H1 (cell line): ENCODE measurements at regions not wholly inside any gene's neighbourhood (a gene's known extent, or its start where the extent isn't known, plus 50 kb on each side); places are given as distances from the start of the nearest gene placed in this dataset.

ENCODE experiments used
- EP300 ChIP-seq, 2 experiments: IDR thresholded peaks; 1 replicate in 1 of 2; 2 replicates in 1 of 2; pipeline ENCODE4 v1.6.1; 2011 to 2012; ENCODE audit warnings: low read depth in 2 of 2, low read length in 2 of 2, mild to moderate bottlenecking in 2 of 2, borderline replicate concordance in 1 of 2, inconsistent platforms in 1 of 2, moderate library complexity in 1 of 2
- GTF2F1 ChIP-seq: IDR thresholded peaks from 2 replicates; pipeline ENCODE4 v1.6.1; 2012; ENCODE audit warnings: low read depth, low read length, improper control_type of control experiment, borderline replicate concordance
- HDAC6 ChIP-seq: IDR thresholded peaks from one replicate; pipeline ENCODE4 v1.7.1; 2012; ENCODE audit warnings: low read depth, mild to moderate bottlenecking, inconsistent platforms, low read length, moderate library complexity
- NRF1 ChIP-seq: IDR thresholded peaks from 2 replicates; pipeline ENCODE4 v1.6.1; 2011; ENCODE audit warnings: mild to moderate bottlenecking, low read depth, low read length, improper control_type of control experiment
- POLR2A ChIP-seq, 2 experiments: IDR thresholded peaks; 1 replicate in 1 of 2; 2 replicates in 1 of 2; pipeline ENCODE4 v1.6.1; 2011; ENCODE audit warnings: low read depth in 2 of 2, low read length in 2 of 2, mild to moderate bottlenecking in 2 of 2; ENCODE audit errors: control extremely low read depth in 1 of 2
- TF ChIP-seq, protein P1 (sequence below), 3 experiments: IDR thresholded peaks; 1 replicate in 2 of 3; 2 replicates in 1 of 3; pipeline versions ENCODE4 v1.5.1 to v1.6.1; 2011; ENCODE audit warnings: low read length in 3 of 3, mild to moderate bottlenecking in 3 of 3, inconsistent platforms in 2 of 3, low read depth in 1 of 3, moderate library complexity in 1 of 3; ENCODE audit not compliant: insufficient read depth in 1 of 3; ENCODE audit errors: control extremely low read depth in 1 of 3
- TF ChIP-seq, protein P2 (sequence below): fragments of 300-600 bp; sonication (generic); IDR thresholded peaks from 2 replicates; pipeline ENCODE4 v1.7.1; 2012; ENCODE audit warnings: low read length, moderate library complexity, mild to moderate bottlenecking, inconsistent platforms; ENCODE audit not compliant: insufficient replicate concordance

DNA sequence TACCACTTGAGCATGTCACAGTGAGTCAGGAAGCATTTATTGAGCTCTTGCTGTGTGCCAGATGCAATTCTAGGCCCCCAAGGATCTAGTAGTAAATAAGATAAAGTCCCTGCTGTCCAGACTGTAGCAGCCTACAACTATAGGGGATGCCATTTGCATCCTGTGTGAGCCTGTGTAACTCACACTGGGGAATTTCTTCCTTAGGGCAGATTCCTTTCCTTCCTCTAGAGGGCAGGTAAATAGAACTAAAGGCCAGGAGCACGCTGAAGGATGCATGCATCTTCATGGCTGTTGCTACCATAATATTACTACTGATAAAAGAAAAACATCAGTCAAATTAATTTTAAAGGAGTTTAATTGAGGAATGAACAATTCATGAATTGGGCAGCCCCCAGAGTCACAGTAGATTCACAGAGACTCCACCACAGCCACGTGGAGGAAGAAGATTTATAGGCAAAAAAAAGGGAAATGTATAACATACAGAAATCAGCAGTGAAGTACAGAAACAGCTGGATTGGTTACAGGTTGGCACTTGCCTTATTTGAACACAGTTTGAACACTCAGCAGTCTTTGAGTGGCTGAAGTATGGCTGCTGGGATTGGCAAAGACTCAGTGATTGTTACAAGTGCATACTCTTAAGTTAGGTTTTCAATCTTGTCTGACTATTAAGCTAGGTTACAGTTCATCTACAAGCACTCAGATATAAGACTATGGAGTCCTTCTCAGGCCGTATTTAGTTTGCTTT, 98.9 kb downstream of the ACTL7B start:
- no peak for TF ChIP-seq EP300 (IDR thresholded peaks at IDR 0.05; ENCODE audit: borderline replicate concordance in 1 of 2, low read depth in 2 of 2, low read length in 2 of 2)
- no peak for TF ChIP-seq HDAC6
- TF ChIP-seq, protein P1, sequence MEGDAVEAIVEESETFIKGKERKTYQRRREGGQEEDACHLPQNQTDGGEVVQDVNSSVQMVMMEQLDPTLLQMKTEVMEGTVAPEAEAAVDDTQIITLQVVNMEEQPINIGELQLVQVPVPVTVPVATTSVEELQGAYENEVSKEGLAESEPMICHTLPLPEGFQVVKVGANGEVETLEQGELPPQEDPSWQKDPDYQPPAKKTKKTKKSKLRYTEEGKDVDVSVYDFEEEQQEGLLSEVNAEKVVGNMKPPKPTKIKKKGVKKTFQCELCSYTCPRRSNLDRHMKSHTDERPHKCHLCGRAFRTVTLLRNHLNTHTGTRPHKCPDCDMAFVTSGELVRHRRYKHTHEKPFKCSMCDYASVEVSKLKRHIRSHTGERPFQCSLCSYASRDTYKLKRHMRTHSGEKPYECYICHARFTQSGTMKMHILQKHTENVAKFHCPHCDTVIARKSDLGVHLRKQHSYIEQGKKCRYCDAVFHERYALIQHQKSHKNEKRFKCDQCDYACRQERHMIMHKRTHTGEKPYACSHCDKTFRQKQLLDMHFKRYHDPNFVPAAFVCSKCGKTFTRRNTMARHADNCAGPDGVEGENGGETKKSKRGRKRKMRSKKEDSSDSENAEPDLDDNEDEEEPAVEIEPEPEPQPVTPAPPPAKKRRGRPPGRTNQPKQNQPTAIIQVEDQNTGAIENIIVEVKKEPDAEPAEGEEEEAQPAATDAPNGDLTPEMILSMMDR (IDR thresholded peaks at IDR 0.05; ENCODE audit: control extremely low read depth in 1 of 3, insufficient read depth in 1 of 3, low read depth in 1 of 3, low read length in 3 of 3): peak in 2 of 3 experiments; percentile 66 to 70; a peak in 3 of 4 replicates
- TF ChIP-seq GTF2F1: no peak
- TF ChIP-seq POLR2A (IDR thresholded peaks at IDR 0.05; ENCODE audit: control extremely low read depth in 1 of 2, low read depth in 2 of 2, low read length in 2 of 2): no peak
- no peak for TF ChIP-seq NRF1
- TF ChIP-seq, protein P2, sequence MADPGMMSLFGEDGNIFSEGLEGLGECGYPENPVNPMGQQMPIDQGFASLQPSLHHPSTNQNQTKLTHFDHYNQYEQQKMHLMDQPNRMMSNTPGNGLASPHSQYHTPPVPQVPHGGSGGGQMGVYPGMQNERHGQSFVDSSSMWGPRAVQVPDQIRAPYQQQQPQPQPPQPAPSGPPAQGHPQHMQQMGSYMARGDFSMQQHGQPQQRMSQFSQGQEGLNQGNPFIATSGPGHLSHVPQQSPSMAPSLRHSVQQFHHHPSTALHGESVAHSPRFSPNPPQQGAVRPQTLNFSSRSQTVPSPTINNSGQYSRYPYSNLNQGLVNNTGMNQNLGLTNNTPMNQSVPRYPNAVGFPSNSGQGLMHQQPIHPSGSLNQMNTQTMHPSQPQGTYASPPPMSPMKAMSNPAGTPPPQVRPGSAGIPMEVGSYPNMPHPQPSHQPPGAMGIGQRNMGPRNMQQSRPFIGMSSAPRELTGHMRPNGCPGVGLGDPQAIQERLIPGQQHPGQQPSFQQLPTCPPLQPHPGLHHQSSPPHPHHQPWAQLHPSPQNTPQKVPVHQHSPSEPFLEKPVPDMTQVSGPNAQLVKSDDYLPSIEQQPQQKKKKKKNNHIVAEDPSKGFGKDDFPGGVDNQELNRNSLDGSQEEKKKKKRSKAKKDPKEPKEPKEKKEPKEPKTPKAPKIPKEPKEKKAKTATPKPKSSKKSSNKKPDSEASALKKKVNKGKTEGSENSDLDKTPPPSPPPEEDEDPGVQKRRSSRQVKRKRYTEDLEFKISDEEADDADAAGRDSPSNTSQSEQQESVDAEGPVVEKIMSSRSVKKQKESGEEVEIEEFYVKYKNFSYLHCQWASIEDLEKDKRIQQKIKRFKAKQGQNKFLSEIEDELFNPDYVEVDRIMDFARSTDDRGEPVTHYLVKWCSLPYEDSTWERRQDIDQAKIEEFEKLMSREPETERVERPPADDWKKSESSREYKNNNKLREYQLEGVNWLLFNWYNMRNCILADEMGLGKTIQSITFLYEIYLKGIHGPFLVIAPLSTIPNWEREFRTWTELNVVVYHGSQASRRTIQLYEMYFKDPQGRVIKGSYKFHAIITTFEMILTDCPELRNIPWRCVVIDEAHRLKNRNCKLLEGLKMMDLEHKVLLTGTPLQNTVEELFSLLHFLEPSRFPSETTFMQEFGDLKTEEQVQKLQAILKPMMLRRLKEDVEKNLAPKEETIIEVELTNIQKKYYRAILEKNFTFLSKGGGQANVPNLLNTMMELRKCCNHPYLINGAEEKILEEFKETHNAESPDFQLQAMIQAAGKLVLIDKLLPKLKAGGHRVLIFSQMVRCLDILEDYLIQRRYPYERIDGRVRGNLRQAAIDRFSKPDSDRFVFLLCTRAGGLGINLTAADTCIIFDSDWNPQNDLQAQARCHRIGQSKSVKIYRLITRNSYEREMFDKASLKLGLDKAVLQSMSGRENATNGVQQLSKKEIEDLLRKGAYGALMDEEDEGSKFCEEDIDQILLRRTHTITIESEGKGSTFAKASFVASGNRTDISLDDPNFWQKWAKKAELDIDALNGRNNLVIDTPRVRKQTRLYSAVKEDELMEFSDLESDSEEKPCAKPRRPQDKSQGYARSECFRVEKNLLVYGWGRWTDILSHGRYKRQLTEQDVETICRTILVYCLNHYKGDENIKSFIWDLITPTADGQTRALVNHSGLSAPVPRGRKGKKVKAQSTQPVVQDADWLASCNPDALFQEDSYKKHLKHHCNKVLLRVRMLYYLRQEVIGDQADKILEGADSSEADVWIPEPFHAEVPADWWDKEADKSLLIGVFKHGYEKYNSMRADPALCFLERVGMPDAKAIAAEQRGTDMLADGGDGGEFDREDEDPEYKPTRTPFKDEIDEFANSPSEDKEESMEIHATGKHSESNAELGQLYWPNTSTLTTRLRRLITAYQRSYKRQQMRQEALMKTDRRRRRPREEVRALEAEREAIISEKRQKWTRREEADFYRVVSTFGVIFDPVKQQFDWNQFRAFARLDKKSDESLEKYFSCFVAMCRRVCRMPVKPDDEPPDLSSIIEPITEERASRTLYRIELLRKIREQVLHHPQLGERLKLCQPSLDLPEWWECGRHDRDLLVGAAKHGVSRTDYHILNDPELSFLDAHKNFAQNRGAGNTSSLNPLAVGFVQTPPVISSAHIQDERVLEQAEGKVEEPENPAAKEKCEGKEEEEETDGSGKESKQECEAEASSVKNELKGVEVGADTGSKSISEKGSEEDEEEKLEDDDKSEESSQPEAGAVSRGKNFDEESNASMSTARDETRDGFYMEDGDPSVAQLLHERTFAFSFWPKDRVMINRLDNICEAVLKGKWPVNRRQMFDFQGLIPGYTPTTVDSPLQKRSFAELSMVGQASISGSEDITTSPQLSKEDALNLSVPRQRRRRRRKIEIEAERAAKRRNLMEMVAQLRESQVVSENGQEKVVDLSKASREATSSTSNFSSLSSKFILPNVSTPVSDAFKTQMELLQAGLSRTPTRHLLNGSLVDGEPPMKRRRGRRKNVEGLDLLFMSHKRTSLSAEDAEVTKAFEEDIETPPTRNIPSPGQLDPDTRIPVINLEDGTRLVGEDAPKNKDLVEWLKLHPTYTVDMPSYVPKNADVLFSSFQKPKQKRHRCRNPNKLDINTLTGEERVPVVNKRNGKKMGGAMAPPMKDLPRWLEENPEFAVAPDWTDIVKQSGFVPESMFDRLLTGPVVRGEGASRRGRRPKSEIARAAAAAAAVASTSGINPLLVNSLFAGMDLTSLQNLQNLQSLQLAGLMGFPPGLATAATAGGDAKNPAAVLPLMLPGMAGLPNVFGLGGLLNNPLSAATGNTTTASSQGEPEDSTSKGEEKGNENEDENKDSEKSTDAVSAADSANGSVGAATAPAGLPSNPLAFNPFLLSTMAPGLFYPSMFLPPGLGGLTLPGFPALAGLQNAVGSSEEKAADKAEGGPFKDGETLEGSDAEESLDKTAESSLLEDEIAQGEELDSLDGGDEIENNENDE: no peak
